HG03457 (cell line): ENCODE measurements at regions not wholly inside any gene's neighbourhood (a gene's known extent, or its start where the extent isn't known, plus 50 kb on each side); places are given as distances from the start of the nearest gene placed in this dataset.
"Not testable (repeated sequence)": the region's sequence is repeated elsewhere in the genome, so short reads cannot be mapped to it uniquely, and the experiment has no call there.

ENCODE experiments used
- ATAC-seq: cut with Tn5 transposase; IDR thresholded peaks from one replicate; pipeline ENCODE4 v1.9.1; 2021; ENCODE audit warnings: moderate number of reproducible peaks; ENCODE audit not compliant: unreplicated experiment

DNA sequence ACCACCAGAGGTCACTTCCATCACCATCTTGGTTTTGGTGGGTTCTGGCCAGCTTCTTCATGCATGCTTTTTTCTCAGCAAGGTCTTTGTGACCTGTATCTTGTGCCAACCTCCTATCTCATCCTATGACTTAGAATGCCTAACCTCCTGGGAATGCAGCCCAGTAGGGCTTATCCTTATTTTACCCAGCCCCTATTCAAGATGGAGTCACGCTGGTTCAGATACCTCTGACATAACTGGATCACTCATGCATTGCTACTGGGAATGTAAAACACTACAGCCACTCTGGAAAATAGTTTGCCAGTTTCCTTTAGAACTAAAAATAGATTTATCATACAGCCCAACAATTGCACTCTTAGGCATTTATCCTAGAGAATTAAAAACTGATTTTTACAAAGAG is 219.2 kb downstream of the IRS1 start:
- ATAC-seq: no peak

DNA sequence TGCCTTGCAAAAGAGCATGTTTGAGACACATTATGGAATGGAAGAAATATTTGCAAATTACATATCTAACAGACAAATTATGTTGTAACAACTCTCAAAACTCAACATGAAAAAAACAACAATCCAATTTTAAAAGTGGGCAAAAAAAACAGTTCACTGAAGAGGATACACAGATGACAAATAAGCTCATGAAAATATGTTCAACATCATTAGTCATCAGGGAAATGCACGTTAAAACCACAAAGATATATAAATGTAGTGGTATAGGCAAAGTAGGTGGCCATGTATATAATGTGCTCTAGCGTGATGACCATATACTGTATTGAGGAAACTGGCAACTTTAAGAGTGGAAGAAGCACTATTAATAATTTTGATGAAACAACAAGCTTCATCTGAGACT is 220.1 kb downstream of the IRS1 start:
- ATAC-seq: no peak

DNA sequence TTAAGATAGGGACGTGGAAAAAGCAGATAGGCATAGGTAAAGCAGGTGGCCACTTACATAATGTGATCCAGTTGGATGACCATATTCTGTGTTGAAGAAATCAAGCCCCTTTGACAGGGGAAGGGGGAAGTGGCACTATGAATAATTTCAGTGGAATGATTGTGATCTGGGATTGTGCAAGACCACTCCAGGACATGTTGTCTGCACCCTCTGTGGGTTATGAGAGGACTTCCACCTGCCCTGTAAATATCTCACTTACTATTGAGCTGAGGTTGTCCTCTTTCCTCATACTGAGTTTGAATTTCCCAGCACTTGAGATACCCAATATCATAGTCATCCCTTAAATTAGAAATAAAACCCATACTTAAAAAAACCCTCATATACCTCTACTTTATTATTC is 220.7 kb downstream of the IRS1 start:
- no peak for ATAC-seq

DNA sequence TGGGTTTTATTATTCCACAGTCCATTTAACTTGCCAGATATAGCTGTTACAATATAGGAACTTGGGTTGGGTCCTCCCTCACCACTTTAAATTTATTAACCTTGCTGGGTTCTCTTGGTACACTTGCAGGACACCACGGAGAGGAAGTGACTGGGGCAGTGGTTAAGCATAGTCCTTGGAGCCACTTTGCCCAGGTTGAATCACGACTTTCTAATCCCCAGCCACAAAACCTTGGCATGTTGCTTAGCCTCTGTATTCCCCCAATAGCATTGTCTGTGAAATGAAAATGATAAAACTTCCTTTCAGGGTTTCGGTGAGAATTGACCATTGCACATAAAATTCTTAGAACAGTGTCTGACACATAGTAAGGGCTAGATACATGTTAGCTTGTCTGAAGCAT is 221.2 kb downstream of the IRS1 start:
- no peak for ATAC-seq

DNA sequence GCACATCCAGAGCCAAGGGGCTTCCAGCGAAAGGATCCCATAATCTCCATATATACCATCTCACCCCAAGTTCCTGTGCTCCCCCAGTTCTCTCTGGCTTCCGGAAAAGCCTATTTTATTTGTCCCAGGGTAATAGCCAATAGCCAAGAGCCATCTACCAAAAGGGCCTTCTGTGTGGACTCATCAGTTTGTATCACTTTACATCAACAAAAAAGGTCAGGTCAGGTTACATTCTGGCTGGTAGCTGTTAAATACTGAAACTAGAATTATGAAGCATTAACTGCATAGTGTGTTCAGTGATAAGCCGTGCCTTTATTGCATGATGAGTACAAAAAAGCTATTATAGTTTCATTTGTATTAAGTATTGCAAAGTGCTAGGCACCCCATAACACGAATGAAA is 223.7 kb downstream of the IRS1 start:
- ATAC-seq: no peak

DNA sequence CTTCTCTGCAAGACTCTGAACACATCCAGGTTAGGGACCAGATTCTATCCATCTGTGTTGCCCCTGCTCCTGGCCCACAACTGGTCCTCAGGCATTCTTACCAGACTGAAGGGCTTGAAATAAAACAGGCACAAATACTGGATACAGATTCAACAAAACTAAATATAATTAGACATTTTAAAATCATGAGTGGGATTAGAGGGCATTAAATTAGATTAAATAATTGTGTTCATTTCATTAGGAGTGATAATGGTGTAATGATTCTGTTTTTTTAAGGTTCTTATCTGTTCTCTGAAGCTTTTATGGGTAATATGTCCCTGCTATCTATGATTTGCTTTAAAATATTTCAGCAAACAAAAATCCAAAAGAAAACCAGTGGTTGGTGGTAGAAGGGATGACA is 226.5 kb downstream of the IRS1 start:
- ATAC-seq: no peak

DNA sequence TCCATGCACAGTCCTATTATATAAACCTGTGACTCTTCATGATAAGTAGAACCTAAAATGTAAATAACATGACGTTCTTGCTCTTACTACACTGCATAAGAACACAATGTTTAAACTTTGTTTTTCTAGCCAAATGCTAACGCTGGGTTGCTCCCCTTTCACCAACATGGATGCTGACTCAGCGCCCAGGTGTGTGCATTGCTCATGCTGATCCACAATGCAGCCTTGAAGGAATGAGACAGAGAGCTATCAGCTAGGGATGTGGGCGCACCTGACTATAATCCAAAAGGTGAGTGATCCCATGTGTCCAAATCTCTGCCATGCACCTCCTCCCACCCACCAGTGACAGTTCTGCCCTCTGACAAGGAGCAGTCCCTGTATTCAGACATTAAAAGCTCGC is 235.0 kb downstream of the IRS1 start:
- ATAC-seq: no peak

DNA sequence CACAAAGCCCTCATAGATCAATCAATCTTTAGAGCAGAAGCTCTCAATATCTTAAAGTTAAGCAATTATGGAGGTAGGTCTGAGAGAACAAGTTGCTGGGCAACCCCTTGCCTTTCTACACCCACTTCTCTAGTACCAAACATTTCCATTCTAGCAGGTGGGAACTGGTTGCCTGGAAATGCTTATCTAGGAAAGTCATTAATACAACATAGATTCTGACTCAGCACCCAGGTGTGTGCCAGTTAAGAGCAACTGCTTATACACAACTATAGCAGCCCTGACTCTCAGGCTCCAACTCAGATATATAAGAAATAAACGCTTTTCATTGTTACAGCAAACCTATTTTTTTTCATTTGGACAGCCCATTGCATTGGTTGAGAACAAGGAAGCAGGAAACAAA is 237.7 kb downstream of the IRS1 start:
- ATAC-seq: no peak

DNA sequence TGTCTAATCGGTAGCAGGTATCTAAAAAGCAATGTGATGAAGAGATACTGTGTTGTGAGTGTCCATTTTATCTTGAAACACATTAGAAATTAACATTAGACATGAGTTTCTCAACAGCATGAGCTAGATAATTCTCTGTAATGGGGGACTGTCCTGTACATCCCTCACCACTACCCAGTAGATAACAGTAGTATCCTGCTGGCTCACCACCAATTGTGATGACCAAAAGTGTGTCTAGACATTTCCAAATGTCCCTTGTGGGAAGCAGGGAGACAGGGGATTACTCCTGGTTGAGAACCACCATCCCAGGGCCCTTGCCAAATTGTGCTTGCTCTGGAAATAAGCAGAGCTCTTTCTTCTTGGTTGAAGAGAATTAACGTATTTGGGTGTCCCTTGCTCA is 239.3 kb downstream of the IRS1 start:
- no peak for ATAC-seq

DNA sequence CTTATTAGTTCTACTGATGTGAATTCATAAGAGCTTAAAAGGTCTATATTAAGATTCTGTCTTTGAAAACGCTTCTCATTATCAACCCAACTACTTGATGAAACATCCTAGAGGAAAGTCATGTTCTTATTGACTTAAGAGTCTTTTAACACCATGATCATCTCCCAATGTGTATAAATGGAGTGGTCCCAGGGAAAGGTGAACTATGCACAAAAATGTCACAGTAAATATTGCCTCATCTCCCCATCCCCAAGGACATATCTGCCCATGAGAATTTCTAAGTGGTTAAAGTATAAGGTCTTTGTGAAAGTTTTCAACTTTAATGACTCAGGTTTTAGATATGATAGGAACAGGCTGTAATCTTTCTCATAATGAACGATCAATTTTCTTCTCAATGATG is 240.1 kb downstream of the IRS1 start:
- ATAC-seq: no peak

DNA sequence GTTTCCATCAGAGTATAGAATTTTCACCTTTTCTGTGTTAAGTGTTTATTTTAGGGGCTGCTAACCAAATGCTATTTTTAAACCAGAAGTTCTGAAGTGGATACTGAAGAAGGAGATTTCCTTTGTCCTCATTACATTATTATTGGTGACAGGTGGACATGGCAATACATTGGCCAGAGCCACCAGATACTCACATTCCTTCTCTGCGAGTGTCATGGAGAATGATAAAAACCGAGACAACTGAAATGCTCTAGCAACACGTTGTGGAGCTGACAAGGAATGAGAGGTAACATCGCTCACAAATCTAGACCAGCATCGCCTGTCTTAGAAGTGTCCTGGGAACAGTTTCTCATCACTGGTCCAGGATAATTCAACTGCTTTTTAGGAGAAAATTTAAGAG is 241.2 kb downstream of the IRS1 start:
- no peak for ATAC-seq

DNA sequence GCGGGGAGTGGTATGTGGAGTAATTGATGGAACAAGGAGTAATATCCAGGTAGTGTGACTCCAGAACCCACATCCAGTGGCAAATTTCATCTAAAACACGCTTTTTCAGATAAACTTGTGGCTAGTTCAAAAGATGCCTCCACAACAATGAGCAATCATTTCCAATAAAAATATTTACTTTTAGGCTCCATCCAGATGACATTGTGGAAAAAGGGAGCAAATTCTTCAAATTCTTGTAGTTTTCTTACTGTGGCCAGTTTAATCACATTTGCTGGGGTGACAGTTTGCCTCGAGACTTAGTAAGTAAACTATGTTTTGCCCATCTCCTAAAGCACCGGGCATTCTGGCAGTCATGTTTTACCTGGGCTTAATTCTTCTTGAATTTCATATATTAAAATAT is 243.6 kb downstream of the IRS1 start:
- no peak for ATAC-seq

DNA sequence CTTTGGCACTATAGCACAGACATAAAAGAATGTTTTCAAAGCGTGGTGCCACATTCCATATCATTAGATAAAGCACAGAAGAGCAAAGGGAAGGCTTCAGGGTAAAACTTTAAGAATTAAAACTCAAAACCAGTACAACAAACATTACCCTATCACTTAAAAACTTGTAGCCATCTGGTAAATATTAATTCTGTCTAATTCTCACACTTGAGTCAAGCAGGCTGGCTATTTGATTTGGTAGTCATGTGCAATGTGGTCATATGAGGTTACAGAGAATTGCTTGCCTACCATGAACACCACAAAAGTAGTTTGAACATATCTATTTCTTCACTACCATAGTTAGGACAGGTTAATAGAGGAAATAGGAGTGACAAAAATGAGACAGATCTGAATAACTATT is 244.9 kb downstream of the IRS1 start:
- no peak for ATAC-seq

DNA sequence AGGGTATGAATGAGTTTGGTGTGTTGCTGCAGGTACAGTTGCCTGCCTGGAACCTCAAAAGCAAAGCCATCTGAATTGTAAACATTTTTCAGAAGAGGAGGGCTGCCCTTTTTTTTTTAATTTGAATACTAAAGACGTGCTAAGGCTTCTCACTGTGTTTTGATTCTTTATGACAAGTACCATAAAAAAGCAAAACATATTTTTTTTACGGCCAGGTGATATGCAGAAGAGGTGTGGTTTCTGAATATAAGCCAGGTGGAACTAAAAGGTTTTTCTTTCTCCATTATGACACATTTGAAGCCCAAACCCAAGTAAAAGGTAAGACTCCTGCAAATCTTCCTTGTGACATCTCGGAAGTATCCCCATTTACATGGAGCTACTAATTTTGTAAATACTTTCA is 246.3 kb downstream of the IRS1 start:
- no peak for ATAC-seq

DNA sequence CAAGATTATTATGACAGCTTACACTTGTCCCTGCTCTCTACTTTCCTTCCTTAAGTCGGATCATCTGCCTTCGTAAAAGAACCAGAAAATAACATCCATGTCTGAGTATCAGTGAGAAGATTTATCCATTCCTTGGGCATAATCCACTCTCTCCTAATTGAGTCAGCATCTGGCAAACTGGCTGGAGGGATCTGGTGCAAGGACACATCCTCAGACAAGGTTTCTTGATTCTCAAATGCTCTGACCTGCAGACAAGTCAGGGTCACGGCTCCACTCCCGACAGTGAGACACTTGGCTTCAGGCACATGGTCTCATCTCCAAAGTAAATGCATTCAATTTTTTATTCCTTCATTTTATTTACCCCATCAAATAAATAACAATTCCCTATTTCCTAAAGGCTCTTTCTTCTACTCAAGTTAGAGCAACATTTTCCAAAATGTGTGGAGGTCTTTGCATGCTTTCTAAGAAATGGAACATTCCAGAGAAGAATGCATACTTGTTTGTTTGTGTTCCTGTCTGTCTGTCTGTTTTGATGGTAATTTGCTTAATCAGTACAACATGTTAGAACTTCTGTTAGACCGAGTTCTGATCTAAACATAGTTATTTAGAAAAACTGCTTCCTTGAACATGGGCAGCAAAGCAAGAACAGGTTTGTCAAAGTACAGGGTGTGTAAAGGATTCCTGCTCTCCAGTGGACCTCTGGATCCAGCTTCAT is 246.9 kb downstream of the IRS1 start:
- ATAC-seq: no peak

DNA sequence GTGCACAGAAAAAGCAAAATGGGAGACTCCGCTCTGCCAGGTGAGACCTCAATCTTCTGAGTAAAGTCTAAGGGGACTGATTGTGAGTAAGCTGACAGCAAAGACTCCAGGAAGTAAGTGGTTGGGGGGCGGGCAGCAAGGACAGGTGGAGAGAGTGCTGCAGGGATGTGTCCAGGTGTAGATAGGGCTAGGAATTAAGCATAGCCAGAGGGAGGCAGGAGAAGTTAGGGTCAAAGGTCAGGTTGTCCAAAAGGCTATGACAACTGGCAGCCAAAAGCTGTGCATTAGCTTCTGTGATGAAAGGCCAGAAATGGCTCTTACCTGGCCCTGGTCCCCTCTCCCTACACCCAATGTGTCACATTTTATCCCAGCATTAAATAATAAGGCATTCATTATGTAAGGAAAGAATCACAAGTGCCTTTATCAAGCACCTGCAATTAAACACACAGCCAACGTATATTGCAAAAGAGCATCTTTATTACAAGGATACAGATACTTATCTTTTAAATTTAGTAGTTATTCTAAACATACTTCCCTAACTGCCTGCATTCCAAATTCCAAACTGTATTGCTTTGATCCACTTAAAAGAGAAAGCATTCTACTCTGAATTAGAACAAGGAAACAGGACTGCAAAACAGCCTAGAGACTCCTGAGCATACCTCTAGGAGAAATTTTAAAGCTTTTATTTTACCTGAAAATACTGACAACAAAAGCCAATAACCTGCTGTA is 247.9 kb downstream of the IRS1 start:
- ATAC-seq: no peak

DNA sequence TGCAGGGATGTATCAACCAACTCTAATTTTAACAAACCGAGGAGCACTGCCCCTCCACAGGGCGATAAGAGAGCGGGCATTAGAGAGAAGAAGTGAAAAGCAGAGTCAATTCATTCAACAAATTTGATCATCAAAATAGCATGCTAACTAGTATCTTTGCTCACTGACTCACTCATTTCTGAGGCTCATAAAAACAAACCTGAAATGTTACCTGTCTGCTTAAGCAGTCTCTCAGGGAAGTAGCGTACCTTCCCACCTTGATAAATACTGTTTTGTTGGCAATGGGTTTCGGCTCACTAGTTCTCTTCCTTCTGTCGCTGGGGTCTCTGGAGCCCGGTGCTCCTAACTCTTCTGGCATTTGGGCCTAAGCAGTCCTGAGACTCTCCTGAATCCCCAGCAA is 248.8 kb downstream of the IRS1 start:
- no peak for ATAC-seq

DNA sequence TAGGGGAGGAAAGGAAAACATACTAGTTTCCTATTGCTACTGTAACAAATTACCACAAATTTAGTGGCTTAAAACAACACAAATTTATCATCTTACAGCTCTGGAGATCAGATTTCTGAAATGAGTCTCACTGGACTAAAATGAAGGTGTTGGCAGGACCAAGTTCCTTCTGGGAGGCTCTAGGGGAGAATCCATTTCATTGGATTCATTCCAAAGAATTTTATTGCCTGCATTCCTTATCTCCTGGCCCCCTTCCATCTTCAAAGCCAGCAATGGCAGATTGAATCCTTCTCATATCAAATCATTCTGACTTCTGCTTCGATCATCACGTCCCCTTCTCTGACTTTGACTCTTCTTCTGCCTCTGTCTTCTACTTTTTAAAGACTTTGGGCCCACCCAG is 250.9 kb downstream of the IRS1 start:
- no peak for ATAC-seq

DNA sequence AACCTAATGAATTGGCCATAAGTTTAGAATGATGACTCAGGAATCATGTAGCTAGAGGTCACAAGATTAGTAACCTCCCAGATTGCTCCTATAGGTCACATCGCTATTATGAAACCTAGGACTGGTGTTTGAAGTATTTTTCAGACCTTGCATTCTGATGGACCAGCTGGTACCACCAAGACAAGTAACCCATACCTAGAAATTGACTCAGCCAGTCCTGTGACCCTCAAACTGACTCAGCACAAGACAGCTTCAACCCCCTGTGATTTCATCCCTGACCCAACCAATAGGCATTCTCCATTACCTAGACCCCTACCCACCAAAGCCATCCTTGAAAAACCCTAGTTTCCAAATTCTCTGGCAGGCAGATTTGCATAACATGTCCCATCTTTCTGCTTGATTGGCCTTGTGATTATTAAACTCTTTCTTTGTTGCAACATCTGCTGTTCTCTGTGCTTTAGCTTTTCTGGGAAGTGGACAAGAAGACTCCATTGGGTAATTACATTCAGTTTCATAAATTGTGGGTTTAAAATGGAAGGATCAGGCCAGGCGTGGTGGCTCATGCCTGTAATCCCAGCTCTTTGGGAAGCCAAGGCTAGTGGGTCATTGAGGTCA is 254.9 kb downstream of the IRS1 start:
- ATAC-seq: no peak

DNA sequence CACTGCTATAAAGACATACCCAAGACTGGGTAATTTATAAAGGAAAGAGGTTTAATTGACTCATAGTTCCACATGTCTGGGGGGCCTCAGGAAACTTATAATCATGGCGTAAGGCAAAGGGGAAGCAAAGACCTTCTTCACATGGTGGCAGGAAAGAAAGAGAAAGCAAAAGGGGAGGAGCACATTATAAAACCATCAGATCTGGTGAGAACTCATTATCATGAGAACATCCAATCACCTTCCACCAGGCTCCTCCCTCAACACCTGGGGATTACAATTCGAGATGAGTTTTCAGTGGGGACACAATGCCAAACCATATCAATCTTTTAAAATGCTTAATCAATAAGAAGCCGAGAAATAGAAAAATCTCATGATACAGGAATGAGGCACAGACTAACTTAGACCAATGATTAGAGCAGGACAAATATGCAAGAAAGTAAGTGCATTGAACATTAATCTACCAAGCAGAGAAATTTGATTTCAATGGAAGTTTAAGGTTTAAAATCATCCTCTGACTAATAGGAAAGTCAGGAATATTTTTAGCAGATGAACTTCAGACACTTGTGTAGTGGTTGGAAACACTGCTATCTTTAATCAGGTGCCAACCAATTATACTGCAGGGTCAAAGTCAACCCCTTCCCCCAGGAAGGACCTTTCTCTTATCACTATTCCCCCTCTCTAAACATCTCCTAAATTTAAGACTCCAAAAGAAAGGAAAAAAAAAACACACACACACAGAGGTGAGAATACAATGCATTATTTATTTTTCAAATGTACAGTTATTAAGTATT is 259.2 kb downstream of the IRS1 start:
- ATAC-seq: no peak

DNA sequence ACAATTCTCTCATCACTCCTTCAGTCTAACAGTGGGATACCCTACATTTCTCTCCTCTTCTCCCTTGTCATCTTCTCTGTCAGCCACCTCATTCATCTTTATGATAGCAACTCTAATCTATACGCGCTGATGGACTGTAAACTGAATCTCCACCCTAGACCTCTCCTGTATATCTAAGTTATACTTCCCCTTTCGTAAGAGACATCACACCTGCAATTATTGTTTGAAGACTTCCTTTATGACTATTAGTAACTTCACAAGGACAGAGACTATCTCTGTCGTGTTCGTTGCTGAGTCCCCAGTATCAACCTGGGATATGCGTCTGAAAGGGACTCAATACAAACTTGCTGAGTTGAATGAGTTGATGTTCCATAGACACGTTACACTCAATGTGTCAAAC is 263.2 kb downstream of the IRS1 start:
- no peak for ATAC-seq

DNA sequence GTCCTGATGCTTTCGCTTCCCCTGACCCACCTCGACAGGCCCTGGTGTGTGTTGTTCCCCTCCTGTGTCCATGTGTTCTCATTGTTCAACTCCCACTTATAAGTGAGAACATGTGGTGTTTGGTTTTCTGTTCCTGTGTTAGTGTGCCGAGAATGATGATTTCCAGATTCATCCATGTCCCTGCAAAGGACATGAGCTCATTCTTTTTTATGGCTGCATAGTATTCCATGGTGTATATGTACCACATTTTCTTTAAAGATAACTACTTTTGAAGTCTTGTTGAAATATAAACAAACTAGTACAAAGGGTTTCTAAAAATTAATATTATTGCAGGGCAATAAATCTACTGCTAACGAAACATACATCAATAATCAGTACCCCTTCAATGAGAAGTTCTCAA is 266.6 kb downstream of the IRS1 start:
- ATAC-seq: not testable (repeated sequence)
